ENCODE measurements at regions not wholly inside any gene's neighbourhood (a gene's known extent, or its start where the extent isn't known, plus 50 kb on each side); places are given as distances from the start of the nearest gene placed in this dataset.

- TF ChIP-seq AR (CRISPR knock-in tag; IDR thresholded peaks at IDR 0.05), result no peak
- TF ChIP-seq FOXP4 (CRISPR knock-in tag; IDR thresholded peaks at IDR 0.05), result no peak
- TF ChIP-seq AFF4 (CRISPR knock-in tag; IDR thresholded peaks at IDR 0.05; ENCODE audit: borderline replicate concordance), result no peak
- no peak for TF ChIP-seq TP53 (CRISPR knock-in tag; IDR thresholded peaks at IDR 0.05)
- TF ChIP-seq ZMAT4 (CRISPR knock-in tag; IDR thresholded peaks at IDR 0.05), result no peak
- TF ChIP-seq HMGA2 (CRISPR knock-in tag; IDR thresholded peaks at IDR 0.05), result no peak
- TF ChIP-seq SOX15 (CRISPR knock-in tag; IDR thresholded peaks at IDR 0.05), result no peak
- TF ChIP-seq ATF3 (CRISPR knock-in tag; conservative IDR thresholded peaks at IDR 0.05), result no peak
These were observed 123.1 kb upstream of the RASSF8 start (continued) for GRCh38 chr12:25835385-25835784.

GRCh38 chr12:25838007-25838406 lies 120.5 kb upstream of the RASSF8 start:
- Mint-ChIP-seq H3K27ac (no peak overlapping the region), H3K4me3 (no peak overlapping the region)

More at GRCh38 chr12:25838007-25838406, 120.5 kb upstream of the RASSF8 start:
- Mint-ChIP-seq H3K36me3 (no peaks in the 10 kb centered on the region), H3K9me3 (no peaks in the 10 kb centered on the region), H3K27me3 (ENCODE audit: low read depth) (no peaks in the 10 kb centered on the region), H3K4me1 (0 out of 2 replicates have a peak, but pooled peaks cover 5% of the 10 kb centered on the region)
- ATAC-seq (peak; percentile 44; the same call in 1 of the 2 replicates), DNase-seq (ENCODE audit: low spot score) (no peak)
- ChIA-PET POLR2A (no interaction called here), CTCF (no interaction called here)
- TF ChIP-seq E2F4 (CRISPR knock-in tag; IDR thresholded peaks at IDR 0.05; ENCODE audit: borderline replicate concordance, low read depth) (no peak), SMAD3 (CRISPR knock-in tag; IDR thresholded peaks at IDR 0.05; ENCODE audit: borderline replicate concordance) (no peak), MLX (CRISPR knock-in tag; IDR thresholded peaks at IDR 0.05) (no peak), ARID4B (CRISPR knock-in tag; IDR thresholded peaks at IDR 0.05; ENCODE audit: borderline replicate concordance) (no peak), HMGA2 (CRISPR knock-in tag; IDR thresholded peaks at IDR 0.05) (no peak), NFE2L1 (CRISPR knock-in tag; IDR thresholded peaks at IDR 0.05) (no peak), ATF3 (CRISPR knock-in tag; conservative IDR thresholded peaks at IDR 0.05) (no peak), JAZF1 (CRISPR knock-in tag; IDR thresholded peaks at IDR 0.05) (no peak), PRDM15 (CRISPR knock-in tag; IDR thresholded peaks at IDR 0.05) (no peak)
